Trophoblast cell (in vitro differentiated cells and primary cell): ENCODE measurements at regions not wholly inside any gene's neighbourhood (a gene's known extent, or its start where the extent isn't known, plus 50 kb on each side); places are given as distances from the start of the nearest gene placed in this dataset.

Experiments used
- DNase-seq, 2 donors: peaks; one replicate each; pipeline ENCODE4 v3.0.0-alpha.2; 2016
- H2AFZ ChIP-seq: 2 replicates; pipeline ENCODE4 v1.6.1; 2013; ENCODE audit warnings: low read length, moderate library complexity, mild to moderate bottlenecking; ENCODE audit not compliant: insufficient read depth, poor library complexity
- H2AK5ac ChIP-seq: 2 replicates; pipeline ENCODE4 v1.6.1; 2013; ENCODE audit warnings: mild to moderate bottlenecking, low read length
- H2BK120ac ChIP-seq: 2 replicates; pipeline ENCODE4 v1.6.1; 2013; ENCODE audit warnings: low read length, mild to moderate bottlenecking, moderate library complexity; ENCODE audit not compliant: insufficient read depth, poor library complexity
- H2BK12ac ChIP-seq: 2 replicates; pipeline ENCODE4 v1.6.1; 2013; ENCODE audit warnings: mild to moderate bottlenecking, low read length, moderate library complexity
- H2BK5ac ChIP-seq: 2 replicates; pipeline ENCODE4 v1.6.1; 2013; ENCODE audit warnings: low read length, low read depth, moderate library complexity, mild to moderate bottlenecking; ENCODE audit not compliant: poor library complexity
- H3K14ac ChIP-seq: 2 replicates; pipeline ENCODE4 v1.6.1; 2013; ENCODE audit warnings: mild to moderate bottlenecking, low read length
- H3K18ac ChIP-seq: 2 replicates; pipeline ENCODE4 v1.6.1; 2013; ENCODE audit warnings: mild to moderate bottlenecking, low read length
- H3K23ac ChIP-seq: 2 replicates; pipeline ENCODE4 v1.6.1; 2013; ENCODE audit warnings: low read length
- H3K27ac ChIP-seq: 2 replicates; pipeline ENCODE4 v1.5.1; 2013; ENCODE audit warnings: low read depth, mild to moderate bottlenecking, inconsistent platforms, low read length, moderate library complexity
- H3K27me3 ChIP-seq: 2 replicates; pipeline ENCODE4 v1.6.1; 2013; ENCODE audit warnings: inconsistent platforms, mild to moderate bottlenecking, low read length, moderate library complexity; ENCODE audit not compliant: insufficient read depth
- H3K36me3 ChIP-seq, 2 experiments: 1 replicate in 1 of 2; 2 replicates in 1 of 2; pipeline ENCODE4 v1.6.1; 2013; ENCODE audit warnings: low read length in 2 of 2, mild to moderate bottlenecking in 2 of 2, moderate library complexity in 1 of 2; ENCODE audit not compliant: insufficient read depth in 2 of 2, control insufficient read depth in 1 of 2
- H3K4ac ChIP-seq: 2 replicates; pipeline ENCODE4 v1.6.1; 2013; ENCODE audit warnings: low read depth, mild to moderate bottlenecking, low read length, moderate library complexity
- H3K4me1 ChIP-seq, 2 experiments: 1 replicate in 1 of 2; 2 replicates in 1 of 2; pipeline ENCODE4 v1.6.1; 2013; ENCODE audit warnings: low read length in 2 of 2, mild to moderate bottlenecking in 2 of 2, moderate library complexity in 1 of 2; ENCODE audit not compliant: insufficient read depth in 2 of 2, control insufficient read depth in 1 of 2
- H3K4me2 ChIP-seq: 2 replicates; pipeline ENCODE4 v1.6.1; 2013; ENCODE audit warnings: inconsistent platforms, mild to moderate bottlenecking, low read length, moderate library complexity
- H3K4me3 ChIP-seq: 2 replicates; pipeline ENCODE4 v1.5.1; 2013; ENCODE audit warnings: mild to moderate bottlenecking, low read depth, low read length, inconsistent platforms
- H3K79me1 ChIP-seq: one replicate; pipeline ENCODE4 v1.6.1; 2013; ENCODE audit warnings: low read length
- H3K79me2 ChIP-seq: 2 replicates; pipeline ENCODE4 v1.6.1; 2013; ENCODE audit warnings: low read length, mild to moderate bottlenecking; ENCODE audit not compliant: control insufficient read depth, insufficient read depth, poor library complexity
- H3K9ac ChIP-seq: 2 replicates; pipeline ENCODE4 v1.6.1; 2013; ENCODE audit warnings: mild to moderate bottlenecking, low read length
- H3K9me3 ChIP-seq: 2 replicates; pipeline ENCODE4 v1.6.1; 2013; ENCODE audit warnings: low read depth, mild to moderate bottlenecking, control low read depth, inconsistent platforms, low read length; ENCODE audit not compliant: insufficient read depth
- H4K12ac ChIP-seq: 2 replicates; pipeline ENCODE4 v1.6.1; 2013; ENCODE audit warnings: low read depth, mild to moderate bottlenecking, low read length, moderate library complexity
- H4K8ac ChIP-seq: 2 replicates; pipeline ENCODE4 v1.6.1; 2013; ENCODE audit warnings: low read depth, mild to moderate bottlenecking, low read length, moderate library complexity
- H4K91ac ChIP-seq: one replicate; pipeline ENCODE4 v1.6.1; 2013; ENCODE audit warnings: low read depth, mild to moderate bottlenecking, low read length, moderate library complexity
- WGBS: extraction: QIAGEN DNeasy Blood & Tissue Kit; methylation state at CpG from one replicate; pipeline ENCODE4 v1.1.7; 2013; ENCODE audit warnings: missing lambda C conversion rate; ENCODE audit not compliant: insufficient read length, insufficient coverage; ENCODE audit errors: extremely low coverage; 5-methylcytosine and 5-hydroxymethylcytosine counted together

- Histone ChIP-seq H2BK120ac (no peak overlapping the region), H4K12ac (no peak overlapping the region), H4K91ac (no peak overlapping the region), H3K4me1 (peaks cover 0 to 3% of the 10 kb centered on the region in 2 experiments), H3K27ac (no peak overlapping the region), H2BK12ac (no peak overlapping the region), H2AFZ (no peak overlapping the region), H3K9me3 (no peaks in the 10 kb centered on the region), H3K79me1 (no peaks in the 10 kb centered on the region), H3K4ac (no peak overlapping the region), H3K79me2 (no peaks in the 10 kb centered on the region), H2BK5ac (no peak overlapping the region), H4K8ac (no peak overlapping the region), H3K23ac (no peak overlapping the region), H3K27me3 (no peaks in the 10 kb centered on the region), H3K18ac (no peak overlapping the region), H3K9ac (no peak overlapping the region), H3K4me2 (no peak overlapping the region), H2AK5ac (no peak overlapping the region), H3K14ac (no peak overlapping the region), H3K36me3 (no peaks in the 10 kb centered on the region), H3K4me3 (no peak overlapping the region)
- DNase-seq = no peak
- WGBS = no CpG with 5 or more reads among the region's 6 CpGs
Measured at GRCh38 chr18:26650310-26651268, 102.2 kb upstream of the KCTD1 start.

GRCh38 chr18:26649193-26649543, 100.8 kb upstream of the KCTD1 start:
- Histone ChIP-seq H2BK12ac (no peak overlapping the region), H3K18ac (no peak overlapping the region), H2AFZ (no peak overlapping the region), H3K23ac (no peak overlapping the region), H3K36me3 (no peaks in the 10 kb centered on the region), H2AK5ac (no peak overlapping the region), H3K4me1 (no peaks in the 10 kb centered on the region), H3K9ac (no peak overlapping the region), H3K9me3 (no peaks in the 10 kb centered on the region), H3K4me3 (no peak overlapping the region), H3K4me2 (no peak overlapping the region), H4K12ac (no peak overlapping the region), H3K27me3 (no peaks in the 10 kb centered on the region), H3K79me1 (no peaks in the 10 kb centered on the region), H3K14ac (no peak overlapping the region), H3K27ac (no peak overlapping the region), H2BK5ac (no peak overlapping the region), H4K91ac (no peak overlapping the region), H3K79me2 (no peaks in the 10 kb centered on the region), H3K4ac (no peak overlapping the region), H2BK120ac (no peak overlapping the region), H4K8ac (no peak overlapping the region)
- no CpG with 5 or more reads among the region's 6 CpGs for WGBS
- DNase-seq = no peak

GRCh38 chr18:26648509-26649192, 100.3 kb upstream of the KCTD1 start:
- H3K9ac ChIP-seq = no peak overlapping the region
- H2BK120ac ChIP-seq = no peak overlapping the region
- no peak for DNase-seq
- H3K79me1 ChIP-seq = no peaks in the 10 kb centered on the region
- no peak overlapping the region for H3K18ac ChIP-seq
- no peak overlapping the region for H2AK5ac ChIP-seq
- no peak overlapping the region for H4K8ac ChIP-seq
- H2AFZ ChIP-seq = no peak overlapping the region
- no peak overlapping the region for H4K91ac ChIP-seq
- no CpG with 5 or more reads among the region's 6 CpGs for WGBS
- no peak overlapping the region for H2BK12ac ChIP-seq
- no peak overlapping the region for H4K12ac ChIP-seq
- no peaks in the 10 kb centered on the region for H3K9me3 ChIP-seq
- no peaks in the 10 kb centered on the region for H3K4me1 ChIP-seq
- H3K36me3 ChIP-seq = no peaks in the 10 kb centered on the region
- H3K4me2 ChIP-seq = no peak overlapping the region
- H2BK5ac ChIP-seq = no peak overlapping the region
- H3K79me2 ChIP-seq = no peaks in the 10 kb centered on the region
- H3K23ac ChIP-seq = no peak overlapping the region
- no peak overlapping the region for H3K4ac ChIP-seq
- H3K14ac ChIP-seq = no peak overlapping the region
- H3K27me3 ChIP-seq = no peaks in the 10 kb centered on the region
- H3K27ac ChIP-seq = no peak overlapping the region
- H3K4me3 ChIP-seq = no peak overlapping the region

DNA sequence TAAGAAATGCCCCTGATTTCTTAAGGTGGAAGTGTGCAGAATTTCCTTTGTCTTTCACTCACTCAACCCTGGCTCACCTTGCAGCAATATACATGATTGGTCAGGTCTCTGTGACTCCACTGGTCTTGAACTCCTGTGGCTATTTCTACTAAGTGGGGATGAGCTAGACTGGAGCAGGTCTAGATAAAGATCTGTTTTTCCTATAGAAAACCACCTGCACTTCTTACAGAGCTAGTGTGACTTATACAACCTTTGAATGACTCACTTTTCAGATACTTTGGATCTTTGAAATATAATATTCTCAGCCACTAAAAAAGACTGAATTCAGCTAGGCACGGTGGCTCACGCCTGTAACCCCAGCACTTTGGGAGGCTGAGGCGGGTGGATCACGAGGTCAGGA, 98.5 kb upstream of the KCTD1 start:
- Histone ChIP-seq H2AK5ac (no peak overlapping the region), H4K8ac (no peak overlapping the region), H3K18ac (no peak overlapping the region), H3K14ac (no peak overlapping the region), H3K4me3 (no peak overlapping the region), H2BK5ac (no peak overlapping the region), H3K27ac (no peak overlapping the region), H3K4ac (no peak overlapping the region), H3K4me2 (no peak overlapping the region), H3K9ac (no peak overlapping the region), H3K23ac (no peak overlapping the region), H3K79me1 (no peaks in the 10 kb centered on the region), H3K36me3 (no peaks in the 10 kb centered on the region), H4K91ac (no peak overlapping the region), H2AFZ (no peak overlapping the region), H3K4me1 (no peaks in the 10 kb centered on the region), H3K27me3 (no peaks in the 10 kb centered on the region), H4K12ac (no peak overlapping the region), H2BK12ac (no peak overlapping the region), H2BK120ac (no peak overlapping the region), H3K9me3 (no peaks in the 10 kb centered on the region), H3K79me2 (no peaks in the 10 kb centered on the region)
- no CpG with 5 or more reads among the region's 4 CpGs for WGBS
- DNase-seq = no peak
